HG02763 (cell line): ENCODE measurements at regions not wholly inside any gene's neighbourhood (a gene's known extent, or its start where the extent isn't known, plus 50 kb on each side); places are given as distances from the start of the nearest gene placed in this dataset.

Experiments used
- ATAC-seq: cut with Tn5 transposase; IDR thresholded peaks from one replicate; pipeline ENCODE4 v1.9.1; 2021; ENCODE audit warnings: mild to moderate bottlenecking, moderate library complexity; ENCODE audit not compliant: unreplicated experiment

DNA sequence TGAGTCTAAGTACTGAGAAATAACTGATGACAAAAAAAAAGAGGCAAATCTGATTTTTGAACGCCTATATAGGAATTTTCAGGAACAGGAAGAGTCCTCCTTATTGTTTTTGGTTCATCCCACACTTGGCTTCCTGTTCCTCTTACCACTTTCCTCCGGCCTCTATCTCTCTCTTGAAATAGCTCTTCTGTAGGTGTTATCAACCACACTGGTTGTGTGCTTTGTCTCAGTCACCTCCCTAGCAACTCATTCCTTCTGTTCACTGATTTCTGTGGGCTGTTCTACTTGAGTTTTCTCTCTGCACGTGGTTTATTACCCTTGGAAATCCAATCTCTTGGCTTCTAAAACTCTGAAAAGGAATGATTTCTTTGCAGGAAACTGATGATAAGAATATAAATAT lies 78.7 kb upstream of the C11orf87 start:
- no peak for ATAC-seq

DNA sequence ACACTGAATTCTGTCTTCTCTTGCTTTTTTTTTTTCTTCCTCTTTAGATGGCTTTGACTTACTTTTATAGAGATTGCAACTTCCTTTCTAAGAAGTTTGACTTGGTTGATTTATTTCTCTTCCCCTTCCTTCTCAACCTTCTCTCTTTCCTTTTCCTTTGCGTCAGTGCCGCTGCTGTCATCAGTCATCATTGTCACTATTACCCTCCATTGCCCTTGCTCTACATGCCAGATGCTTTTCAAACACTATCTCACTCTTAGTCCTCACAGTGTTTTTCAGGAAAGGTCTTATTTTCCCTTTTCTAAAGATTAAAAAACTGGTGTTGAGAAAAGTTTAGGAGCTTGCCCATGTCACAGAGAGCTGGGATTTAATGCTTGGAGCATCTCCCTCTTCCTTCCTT lies 74.7 kb upstream of the C11orf87 start:
- no peak for ATAC-seq

DNA sequence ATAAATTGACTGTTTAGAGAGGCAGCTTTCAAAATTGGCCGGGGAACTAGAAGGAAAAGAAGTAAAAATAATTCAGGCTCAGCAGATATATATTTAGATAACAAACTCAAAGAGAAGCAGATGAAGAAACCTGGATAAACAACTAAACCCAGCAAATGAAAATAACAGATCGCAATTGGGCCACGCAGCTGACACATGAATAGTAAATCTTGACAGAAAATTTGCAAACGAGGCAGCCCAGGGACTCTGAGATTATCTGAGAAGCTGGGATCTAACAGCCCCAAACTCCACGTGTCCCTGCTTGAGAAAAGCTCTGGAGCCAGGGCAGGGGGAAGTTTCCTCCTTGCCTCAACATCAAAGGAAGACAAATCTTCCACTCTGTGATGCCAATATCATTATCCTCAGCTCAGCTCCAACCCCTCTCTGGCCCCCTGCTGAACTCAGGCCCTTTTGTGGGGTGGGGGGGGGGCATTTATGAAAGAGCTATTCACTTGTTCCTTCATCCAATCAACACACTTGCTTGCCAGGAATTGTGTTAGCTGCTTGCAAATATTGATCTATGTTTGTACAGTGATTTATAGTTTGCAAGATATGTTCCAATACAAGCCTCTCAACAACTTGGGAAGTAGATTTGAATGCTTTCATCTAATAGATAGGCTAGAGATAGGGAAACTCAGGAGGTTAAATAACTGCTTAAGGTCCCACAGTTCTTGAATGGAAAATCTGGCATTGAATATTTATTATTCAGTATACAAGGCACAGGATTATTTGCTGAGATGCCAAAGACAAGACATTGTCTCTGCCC lies 72.5 kb upstream of the C11orf87 start:
- ATAC-seq: no peak

DNA sequence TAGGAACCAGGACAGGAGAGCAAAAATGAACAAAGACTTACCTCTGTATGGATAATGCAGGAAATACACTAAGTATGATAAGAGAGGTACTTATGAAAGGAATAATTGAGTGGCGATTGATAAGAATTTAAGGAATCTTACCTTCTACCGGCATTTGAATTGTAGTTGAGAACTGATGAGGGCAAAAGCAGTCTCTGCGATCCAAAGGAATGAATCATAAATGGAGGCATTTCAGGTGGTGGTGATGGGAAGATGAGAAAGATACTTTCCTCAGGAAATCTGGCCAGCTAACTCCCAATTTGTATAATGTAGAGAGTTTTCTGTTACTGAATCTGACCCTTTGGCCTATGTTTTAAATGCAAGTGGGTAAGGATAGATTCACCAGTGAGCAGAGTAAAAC lies 71.9 kb upstream of the C11orf87 start:
- ATAC-seq: no peak

DNA sequence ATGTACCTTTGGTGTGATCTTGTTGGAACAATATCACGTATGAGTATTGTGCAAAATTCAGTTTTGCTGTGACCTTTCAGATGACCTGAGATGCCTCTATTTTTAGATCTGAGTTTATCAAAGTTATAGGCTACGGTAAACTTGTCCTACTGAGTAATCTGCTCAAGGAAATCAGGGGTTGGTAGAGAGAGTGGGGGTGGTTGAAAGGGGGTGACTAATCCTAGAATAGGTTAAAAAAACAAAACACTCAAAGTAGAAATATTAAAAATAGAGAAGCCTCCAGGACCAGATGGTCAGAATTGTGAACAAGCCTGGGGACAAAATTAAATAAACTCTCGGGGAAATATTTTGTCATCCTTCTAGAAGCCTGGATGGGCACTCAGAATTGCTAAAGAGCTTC lies 59.9 kb upstream of the C11orf87 start:
- ATAC-seq: no peak

DNA sequence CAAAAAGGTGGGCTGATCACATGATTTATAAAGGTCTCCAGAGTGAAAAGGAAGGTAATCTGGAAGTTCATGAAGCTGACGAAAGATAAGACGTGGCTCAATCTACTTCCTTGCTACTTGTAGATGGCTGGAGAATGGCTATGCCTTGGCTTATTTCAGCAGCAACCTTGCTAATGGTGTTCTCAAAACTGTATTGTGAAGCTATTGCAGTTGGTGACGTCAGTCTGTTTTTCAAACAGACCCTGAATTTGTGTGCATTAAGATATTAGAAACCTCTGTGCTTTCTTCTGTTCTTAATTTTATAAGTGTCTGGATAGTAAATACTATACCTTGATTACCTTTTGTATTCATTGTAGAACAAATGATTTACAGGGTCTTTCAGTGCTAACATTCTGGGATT lies 58.3 kb upstream of the C11orf87 start:
- no peak for ATAC-seq

DNA sequence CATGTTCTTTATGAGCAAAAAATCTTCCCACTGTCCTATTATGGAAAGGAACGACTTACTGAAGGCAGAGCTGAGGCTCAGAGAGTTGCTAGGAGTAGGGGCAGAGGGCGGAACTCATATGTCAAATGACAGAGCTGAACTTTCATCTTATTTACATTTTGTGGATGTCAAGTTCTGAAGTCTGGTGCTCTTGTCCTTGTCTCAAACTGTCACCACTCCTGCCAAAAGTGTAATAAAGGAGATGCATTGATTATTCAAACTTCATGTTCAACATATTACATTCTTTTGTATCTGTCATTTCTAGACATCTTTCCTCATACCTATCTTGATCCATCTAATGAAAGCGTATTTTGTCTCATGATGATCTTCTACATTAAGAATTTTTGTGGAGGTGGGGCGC lies 57.1 kb upstream of the C11orf87 start:
- ATAC-seq: no peak

DNA sequence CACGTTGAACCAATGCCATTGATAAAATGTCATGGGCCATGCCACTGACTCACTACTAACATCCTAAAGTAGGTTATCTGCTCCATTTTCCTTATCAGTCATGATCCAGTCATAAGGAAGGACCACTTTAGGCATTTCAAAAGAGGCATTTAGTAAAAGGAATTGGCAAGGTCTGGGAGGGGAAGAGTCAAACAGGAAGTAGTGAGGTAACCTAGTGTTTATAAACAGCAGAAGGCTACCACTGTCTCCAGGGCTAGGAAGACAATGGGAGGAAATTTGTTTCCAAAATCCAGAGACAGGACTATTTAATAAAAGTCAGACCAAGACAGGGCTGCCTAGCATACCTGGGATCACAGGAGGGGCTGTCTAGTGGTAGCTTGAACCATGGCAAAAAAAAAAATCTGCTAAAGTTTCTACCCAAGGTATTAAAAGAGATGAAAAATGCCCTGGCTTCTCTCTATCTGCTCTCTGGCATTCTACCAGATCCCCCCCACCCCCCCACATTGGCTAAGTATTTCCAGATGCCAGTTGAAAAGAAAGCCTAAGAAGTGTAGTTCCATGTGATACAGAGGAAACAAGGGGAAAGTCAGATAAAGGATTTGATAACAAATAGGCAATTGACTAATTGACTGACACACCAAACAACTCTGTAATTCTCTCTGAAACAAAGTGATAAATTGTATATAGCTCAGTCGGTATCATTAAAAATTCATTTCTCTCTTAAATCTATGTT lies 50.4 kb upstream of the C11orf87 start:
- no peak for ATAC-seq
